ENCODE measurements at regions not wholly inside any gene's neighbourhood (a gene's known extent, or its start where the extent isn't known, plus 50 kb on each side); places are given as distances from the start of the nearest gene placed in this dataset.

GRCh38 chr1:78237364-78237916, 191.7 kb downstream of the GIPC2 start:
- Histone ChIP-seq H3K4me3 (replicated peaks; ENCODE audit: insufficient read depth, low read length) (no peak overlapping the region), H3K27ac (replicated peaks) (no peak overlapping the region), H3K27me3 (ENCODE audit: insufficient read depth, poor library complexity, severe bottlenecking) (no peaks in the 10 kb centered on the region)
- DNase-seq (ENCODE audit: low read depth in 1 of 2, low spot score in 1 of 2), result no peak
- TF ChIP-seq SPI1 (IDR thresholded peaks at IDR 0.05; ENCODE audit: borderline replicate concordance, low read depth), result no peak
- TF ChIP-seq, protein P1, sequence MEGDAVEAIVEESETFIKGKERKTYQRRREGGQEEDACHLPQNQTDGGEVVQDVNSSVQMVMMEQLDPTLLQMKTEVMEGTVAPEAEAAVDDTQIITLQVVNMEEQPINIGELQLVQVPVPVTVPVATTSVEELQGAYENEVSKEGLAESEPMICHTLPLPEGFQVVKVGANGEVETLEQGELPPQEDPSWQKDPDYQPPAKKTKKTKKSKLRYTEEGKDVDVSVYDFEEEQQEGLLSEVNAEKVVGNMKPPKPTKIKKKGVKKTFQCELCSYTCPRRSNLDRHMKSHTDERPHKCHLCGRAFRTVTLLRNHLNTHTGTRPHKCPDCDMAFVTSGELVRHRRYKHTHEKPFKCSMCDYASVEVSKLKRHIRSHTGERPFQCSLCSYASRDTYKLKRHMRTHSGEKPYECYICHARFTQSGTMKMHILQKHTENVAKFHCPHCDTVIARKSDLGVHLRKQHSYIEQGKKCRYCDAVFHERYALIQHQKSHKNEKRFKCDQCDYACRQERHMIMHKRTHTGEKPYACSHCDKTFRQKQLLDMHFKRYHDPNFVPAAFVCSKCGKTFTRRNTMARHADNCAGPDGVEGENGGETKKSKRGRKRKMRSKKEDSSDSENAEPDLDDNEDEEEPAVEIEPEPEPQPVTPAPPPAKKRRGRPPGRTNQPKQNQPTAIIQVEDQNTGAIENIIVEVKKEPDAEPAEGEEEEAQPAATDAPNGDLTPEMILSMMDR (IDR thresholded peaks at IDR 0.05; ENCODE audit: insufficient read depth, low read length), result no peak
- TF ChIP-seq POLR2AphosphoS5 (IDR thresholded peaks at IDR 0.05; ENCODE audit: low read depth), result no peak
- TF ChIP-seq GABPA (IDR thresholded peaks at IDR 0.05; ENCODE audit: low read depth), result no peak
- TF ChIP-seq, protein P2, sequence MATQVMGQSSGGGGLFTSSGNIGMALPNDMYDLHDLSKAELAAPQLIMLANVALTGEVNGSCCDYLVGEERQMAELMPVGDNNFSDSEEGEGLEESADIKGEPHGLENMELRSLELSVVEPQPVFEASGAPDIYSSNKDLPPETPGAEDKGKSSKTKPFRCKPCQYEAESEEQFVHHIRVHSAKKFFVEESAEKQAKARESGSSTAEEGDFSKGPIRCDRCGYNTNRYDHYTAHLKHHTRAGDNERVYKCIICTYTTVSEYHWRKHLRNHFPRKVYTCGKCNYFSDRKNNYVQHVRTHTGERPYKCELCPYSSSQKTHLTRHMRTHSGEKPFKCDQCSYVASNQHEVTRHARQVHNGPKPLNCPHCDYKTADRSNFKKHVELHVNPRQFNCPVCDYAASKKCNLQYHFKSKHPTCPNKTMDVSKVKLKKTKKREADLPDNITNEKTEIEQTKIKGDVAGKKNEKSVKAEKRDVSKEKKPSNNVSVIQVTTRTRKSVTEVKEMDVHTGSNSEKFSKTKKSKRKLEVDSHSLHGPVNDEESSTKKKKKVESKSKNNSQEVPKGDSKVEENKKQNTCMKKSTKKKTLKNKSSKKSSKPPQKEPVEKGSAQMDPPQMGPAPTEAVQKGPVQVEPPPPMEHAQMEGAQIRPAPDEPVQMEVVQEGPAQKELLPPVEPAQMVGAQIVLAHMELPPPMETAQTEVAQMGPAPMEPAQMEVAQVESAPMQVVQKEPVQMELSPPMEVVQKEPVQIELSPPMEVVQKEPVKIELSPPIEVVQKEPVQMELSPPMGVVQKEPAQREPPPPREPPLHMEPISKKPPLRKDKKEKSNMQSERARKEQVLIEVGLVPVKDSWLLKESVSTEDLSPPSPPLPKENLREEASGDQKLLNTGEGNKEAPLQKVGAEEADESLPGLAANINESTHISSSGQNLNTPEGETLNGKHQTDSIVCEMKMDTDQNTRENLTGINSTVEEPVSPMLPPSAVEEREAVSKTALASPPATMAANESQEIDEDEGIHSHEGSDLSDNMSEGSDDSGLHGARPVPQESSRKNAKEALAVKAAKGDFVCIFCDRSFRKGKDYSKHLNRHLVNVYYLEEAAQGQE (IDR thresholded peaks at IDR 0.05; ENCODE audit: insufficient replicate concordance, low read depth), result no peak

DNA sequence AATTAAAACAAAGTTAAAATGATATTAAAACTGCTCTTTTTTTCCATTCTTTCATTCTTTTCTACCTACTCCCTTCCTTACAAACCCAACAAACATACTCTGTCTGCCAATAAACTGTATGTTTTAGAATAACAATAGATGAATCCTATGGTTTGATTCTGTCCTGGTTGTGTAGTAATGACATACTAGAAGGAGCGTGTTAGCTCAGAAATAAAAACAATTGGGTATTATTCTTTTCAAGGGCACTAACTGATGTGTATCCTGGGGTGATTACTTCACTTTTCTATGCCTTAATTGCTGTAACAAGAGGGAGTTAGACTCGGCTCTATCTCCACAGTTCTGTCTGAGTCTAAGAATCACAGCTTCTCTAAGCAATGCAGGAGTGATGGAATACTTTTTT, 194.4 kb downstream of the GIPC2 start:
- no peak overlapping the region for H3K27ac ChIP-seq (replicated peaks)
- no peaks in the 10 kb centered on the region for H3K27me3 ChIP-seq (ENCODE audit: insufficient read depth, poor library complexity, severe bottlenecking)
- DNase-seq (ENCODE audit: low read depth in 1 of 2, low spot score in 1 of 2), result no peak
- H3K4me3 ChIP-seq (replicated peaks; ENCODE audit: insufficient read depth, low read length), result no peak overlapping the region
- no peak for TF ChIP-seq POLR2AphosphoS5 (IDR thresholded peaks at IDR 0.05; ENCODE audit: low read depth)
- no peak for TF ChIP-seq SPI1 (IDR thresholded peaks at IDR 0.05; ENCODE audit: borderline replicate concordance, low read depth)
- TF ChIP-seq, protein P2 (IDR thresholded peaks at IDR 0.05; ENCODE audit: insufficient replicate concordance, low read depth), result no peak
- no peak for TF ChIP-seq GABPA (IDR thresholded peaks at IDR 0.05; ENCODE audit: low read depth)
- TF ChIP-seq, protein P1 (IDR thresholded peaks at IDR 0.05; ENCODE audit: insufficient read depth, low read length), result no peak

GRCh38 chr1:78240755-78241154, 195.0 kb downstream of the GIPC2 start:
- no peak overlapping the region for H3K4me3 ChIP-seq (replicated peaks; ENCODE audit: insufficient read depth, low read length)
- no peak overlapping the region for H3K27ac ChIP-seq (replicated peaks)
- TF ChIP-seq GABPA (IDR thresholded peaks at IDR 0.05; ENCODE audit: low read depth), result no peak
- TF ChIP-seq, protein P2 (IDR thresholded peaks at IDR 0.05; ENCODE audit: insufficient replicate concordance, low read depth), result no peak
- TF ChIP-seq, protein P1 (IDR thresholded peaks at IDR 0.05; ENCODE audit: insufficient read depth, low read length), result no peak
- TF ChIP-seq SPI1 (IDR thresholded peaks at IDR 0.05; ENCODE audit: borderline replicate concordance, low read depth), result no peak
- no peak for TF ChIP-seq POLR2AphosphoS5 (IDR thresholded peaks at IDR 0.05; ENCODE audit: low read depth)
- no peaks in the 10 kb centered on the region for H3K27me3 ChIP-seq (ENCODE audit: insufficient read depth, poor library complexity, severe bottlenecking)
- no peak for DNase-seq (ENCODE audit: low read depth in 1 of 2, low spot score in 1 of 2)

Measured in HL-60 (cell line).